GM18909 (cell line): ENCODE measurements at regions not wholly inside any gene's neighbourhood (a gene's known extent, or its start where the extent isn't known, plus 50 kb on each side); places are given as distances from the start of the nearest gene placed in this dataset.
"Not testable (repeated sequence)": the region's sequence is repeated elsewhere in the genome, so short reads cannot be mapped to it uniquely, and the experiment has no call there.

ENCODE experiments used
- ATAC-seq: cut with Tn5 transposase; IDR thresholded peaks from one replicate; pipeline ENCODE4 v1.9.1; 2021; ENCODE audit warnings: mild to moderate bottlenecking; ENCODE audit not compliant: unreplicated experiment, poor library complexity

GRCh38 chr1:188169971-188170370 lies 1341.2 kb downstream of the PLA2G4A start:
- ATAC-seq, result no peak

GRCh38 chr1:188170411-188170810 lies 1341.7 kb downstream of the PLA2G4A start:
- ATAC-seq, result no peak

GRCh38 chr1:188170935-188171334 lies 1342.2 kb downstream of the PLA2G4A start:
- ATAC-seq, result no peak

GRCh38 chr1:188182063-188182462 lies 1353.3 kb downstream of the PLA2G4A start:
- not testable (repeated sequence) for ATAC-seq

GRCh38 chr1:188188317-188188716 lies 1359.6 kb downstream of the PLA2G4A start:
- no peak for ATAC-seq

GRCh38 chr1:188194916-188195315 lies 1366.2 kb downstream of the PLA2G4A start:
- no peak for ATAC-seq

- ATAC-seq, result no peak
Measured at GRCh38 chr1:188218289-188218688, 1389.5 kb downstream of the PLA2G4A start.

- ATAC-seq, result no peak
Measured at GRCh38 chr1:188220051-188220450, 1391.3 kb downstream of the PLA2G4A start.

GRCh38 chr1:188224263-188224662 lies 1395.5 kb downstream of the PLA2G4A start:
- ATAC-seq, result no peak

GRCh38 chr1:188225975-188226374 lies 1397.2 kb downstream of the PLA2G4A start:
- no peak for ATAC-seq

GRCh38 chr1:188228623-188229022 lies 1399.9 kb downstream of the PLA2G4A start:
- ATAC-seq, result no peak

GRCh38 chr1:188237573-188238348 lies 1409.0 kb downstream of the PLA2G4A start:
- no peak for ATAC-seq

- no peak for ATAC-seq
Measured at GRCh38 chr1:188240772-188241406, 1412.1 kb downstream of the PLA2G4A start.

GRCh38 chr1:188241629-188242028 lies 1412.9 kb downstream of the PLA2G4A start:
- no peak for ATAC-seq

GRCh38 chr1:188243456-188243855 lies 1414.7 kb downstream of the PLA2G4A start:
- no peak for ATAC-seq

GRCh38 chr1:188244681-188245080 lies 1415.9 kb downstream of the PLA2G4A start:
- no peak for ATAC-seq

GRCh38 chr1:188247255-188247654 lies 1418.5 kb downstream of the PLA2G4A start:
- no peak for ATAC-seq

- ATAC-seq, result no peak
Measured at GRCh38 chr1:188249811-188250210, 1421.1 kb downstream of the PLA2G4A start.

GRCh38 chr1:188251036-188251435 lies 1422.3 kb downstream of the PLA2G4A start:
- ATAC-seq, result no peak

GRCh38 chr1:188261849-188262248 lies 1433.1 kb downstream of the PLA2G4A start:
- no peak for ATAC-seq

GRCh38 chr1:188269956-188270355 lies 1441.2 kb downstream of the PLA2G4A start:
- no peak for ATAC-seq

- no peak for ATAC-seq
Measured at GRCh38 chr1:188270497-188270896, 1441.7 kb downstream of the PLA2G4A start.
